Esophagus squamous epithelium (tissue), 4 donors: ENCODE measurements at regions not wholly inside any gene's neighbourhood (a gene's known extent, or its start where the extent isn't known, plus 50 kb on each side); places are given as distances from the start of the nearest gene placed in this dataset.
"Not testable (repeated sequence)": the region's sequence is repeated elsewhere in the genome, so short reads cannot be mapped to it uniquely, and the experiment has no call there.

ENCODE experiments used
- CTCF ChIP-seq, 6 experiments: fragments of 450-650 bp in 4 of 6; fragments of 200-600 bp in 2 of 6; sonication (generic) in 2 of 6; IDR thresholded peaks; one replicate each; pipeline ENCODE4 v1.5.1; 2016 to 2019; ENCODE audit warnings: antibody characterized with exemption in 6 of 6, mild to moderate bottlenecking in 4 of 6, moderate library complexity in 4 of 6
- POLR2A ChIP-seq, 4 donors: fragments of 450-650 bp; IDR thresholded peaks; one replicate each; pipeline ENCODE4 v1.6.1; 2017; ENCODE audit warnings: antibody characterized with exemption in 4 of 4, mild to moderate bottlenecking in 4 of 4, moderate library complexity in 3 of 4

DNA sequence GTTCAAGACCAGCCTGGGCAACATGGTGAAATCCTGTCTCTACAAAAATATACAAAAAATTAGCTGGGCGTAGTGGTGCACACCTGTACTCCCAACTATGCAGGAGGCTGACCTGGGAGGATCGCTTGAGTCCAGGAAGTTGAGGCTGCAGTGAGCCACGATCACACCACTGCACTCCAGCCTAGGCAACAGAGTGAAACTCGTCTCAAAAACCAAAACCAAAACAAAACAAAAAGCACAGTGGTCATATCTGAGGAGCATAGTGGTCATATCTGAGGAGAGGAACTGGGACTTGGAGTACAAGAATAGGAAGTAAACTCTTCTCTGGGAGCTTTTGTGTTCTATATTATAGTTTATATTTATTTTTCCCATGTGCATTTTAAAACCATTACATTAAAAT lies 275.3 kb upstream of the NOTCH2NLA start:
- TF ChIP-seq CTCF, POLR2A (IDR thresholded peaks at IDR 0.05): not testable (repeated sequence)
